CD14-positive monocyte (primary cell): ENCODE measurements at regions not wholly inside any gene's neighbourhood (a gene's known extent, or its start where the extent isn't known, plus 50 kb on each side); places are given as distances from the start of the nearest gene placed in this dataset.

Experiments used
- DNase-seq, 3 donors: peaks; one replicate each; pipeline ENCODE4 v3.0.0-alpha.2; 2011 to 2022
- H2AFZ ChIP-seq: 2 replicates; pipeline ENCODE4 v1.6.0; 2012; ENCODE audit warnings: mild to moderate bottlenecking, low read depth, low read length, inconsistent platforms; ENCODE audit not compliant: insufficient read depth, poor library complexity, severe bottlenecking
- H3K27ac ChIP-seq, 2 donors: 1 replicate in 1 of 2; 2 replicates in 1 of 2; pipeline ENCODE4 v1.5.1; 2012 to 2013; ENCODE audit warnings: low read length in 2 of 2, control low read depth in 1 of 2, inconsistent platforms in 1 of 2, low read depth in 1 of 2, mild to moderate bottlenecking in 1 of 2
- H3K27me3 ChIP-seq, 2 donors: one replicate each; pipeline versions ENCODE4 v1.6.0 to v1.6.1; 2011 to 2013; ENCODE audit warnings: low read length in 2 of 2; ENCODE audit not compliant: control insufficient read depth in 2 of 2, insufficient read depth in 2 of 2
- H3K36me3 ChIP-seq, 2 donors: replicated peaks in 1 of 2; 1 replicate in 1 of 2; 2 replicates in 1 of 2; pipeline versions ENCODE4 v1.5.1 to v1.6.1; 2012 to 2013; ENCODE audit warnings: low read length in 2 of 2, control low read depth in 1 of 2, inconsistent platforms in 1 of 2, mild to moderate bottlenecking in 1 of 2; ENCODE audit not compliant: insufficient read depth in 2 of 2, control insufficient read depth in 1 of 2
- H3K4me1 ChIP-seq, 2 donors: 1 replicate in 1 of 2; 2 replicates in 1 of 2; pipeline versions ENCODE4 v1.5.1 to v1.6.1; 2012 to 2013; ENCODE audit warnings: low read length in 2 of 2, control low read depth in 1 of 2, inconsistent platforms in 1 of 2, mild to moderate bottlenecking in 1 of 2, moderate library complexity in 1 of 2; ENCODE audit not compliant: insufficient read depth in 2 of 2, control insufficient read depth in 1 of 2
- H3K4me2 ChIP-seq: replicated peaks from 2 replicates; pipeline ENCODE3; 2012; ENCODE audit warnings: low read length, moderate library complexity, mild to moderate bottlenecking; ENCODE audit not compliant: poor library complexity, severe bottlenecking; ENCODE audit errors: extremely low read depth
- H3K4me3 ChIP-seq, 3 experiments: fragments of 200-600 bp in 1 of 3; sonication (generic) in 1 of 3; replicated peaks in 1 of 3; 1 replicate in 2 of 3; 2 replicates in 1 of 3; pipeline ENCODE4 v1.5.1; 2011 to 2013; ENCODE audit warnings: low read length in 3 of 3, mild to moderate bottlenecking in 3 of 3, control low read depth in 2 of 3, low read depth in 2 of 3, inconsistent platforms in 1 of 3, moderate library complexity in 1 of 3
- H3K79me2 ChIP-seq: 2 replicates; pipeline ENCODE4 v1.6.0; 2012; ENCODE audit warnings: mild to moderate bottlenecking, control low read depth, inconsistent platforms, low read length, moderate library complexity; ENCODE audit not compliant: insufficient read depth
- H3K9ac ChIP-seq: 2 replicates; pipeline ENCODE4 v1.6.0; 2017; ENCODE audit warnings: low read length, mild to moderate bottlenecking; ENCODE audit not compliant: insufficient read depth, poor library complexity, severe bottlenecking
- H3K9me3 ChIP-seq, 2 donors: replicated peaks in 1 of 2; 1 replicate in 1 of 2; 2 replicates in 1 of 2; pipeline versions ENCODE4 v1.5.1 to v1.6.1; 2012 to 2013; ENCODE audit warnings: low read length in 2 of 2, control low read depth in 1 of 2; ENCODE audit not compliant: control insufficient read depth in 1 of 2, insufficient read depth in 1 of 2
- H4K20me1 ChIP-seq: 2 replicates; pipeline ENCODE4 v1.6.0; 2012; ENCODE audit warnings: mild to moderate bottlenecking, low read length, control low read depth, moderate library complexity; ENCODE audit not compliant: insufficient read depth
- H3K27ac Mint-ChIP-seq, 7 donors: one replicate each; pipeline ENCODE4 v1.8.0; 2020; ENCODE audit warnings: mild to moderate bottlenecking in 7 of 7, mixed read lengths in 7 of 7, moderate library complexity in 6 of 7, inconsistent platforms in 2 of 7
- H3K27me3 Mint-ChIP-seq, 3 donors: one replicate each; pipeline ENCODE4 v1.8.0; 2021 to 2022; ENCODE audit warnings: low read depth in 3 of 3, mild to moderate bottlenecking in 3 of 3, mixed read lengths in 3 of 3, moderate library complexity in 3 of 3, inconsistent platforms in 1 of 3
- H3K36me3 Mint-ChIP-seq, 2 donors: one replicate each; pipeline ENCODE4 v1.8.0; 2020; ENCODE audit warnings: mixed read lengths in 2 of 2, inconsistent platforms in 1 of 2, mild to moderate bottlenecking in 1 of 2
- H3K4me1 Mint-ChIP-seq: one replicate; pipeline ENCODE4 v1.8.0; 2020; ENCODE audit warnings: mild to moderate bottlenecking, mixed read lengths
- H3K4me3 Mint-ChIP-seq, 2 donors: one replicate each; pipeline ENCODE4 v1.8.0; 2020; ENCODE audit warnings: mild to moderate bottlenecking in 2 of 2, mixed read lengths in 2 of 2, moderate library complexity in 1 of 2
- H3K9me3 Mint-ChIP-seq, 7 donors: one replicate each; pipeline ENCODE4 v1.8.0; 2020 to 2022; ENCODE audit warnings: mixed read lengths in 7 of 7, mild to moderate bottlenecking in 6 of 7, moderate library complexity in 6 of 7, inconsistent platforms in 2 of 7
- CTCF ChIP-seq: fragments of 200-600 bp; IDR thresholded peaks from one replicate; pipeline ENCODE4 v1.8.0; 2022; ENCODE audit warnings: antibody characterized with exemption, mild to moderate bottlenecking
- WGBS: methylation state at CpG from one replicate; pipeline ENCODE4 v1.1.5; 2013; ENCODE audit warnings: missing lambda C conversion rate; ENCODE audit not compliant: insufficient coverage; 5-methylcytosine and 5-hydroxymethylcytosine counted together
- intact Hi-C, 2 donors: fragments of 100-400 bp; cut with micrococcal nuclease; formaldehyde crosslinking; loops; one replicate each; pipeline versions ENCODE4 v1.15.0 to v1.15.1; 2023

- Histone ChIP-seq H3K9me3 (no peaks in the 10 kb centered on the region), H3K27ac (no peak overlapping the region), H3K79me2 (no peaks in the 10 kb centered on the region), H4K20me1 (no peaks in the 10 kb centered on the region), H3K9ac (no peak overlapping the region), H2AFZ (no peak overlapping the region), H3K4me2 (no peak overlapping the region), H3K4me3 (no peak overlapping the region), H3K36me3 (no peaks in the 10 kb centered on the region), H3K27me3 (no peaks in the 10 kb centered on the region), H3K4me1 (no peaks in the 10 kb centered on the region)
- TF ChIP-seq CTCF = no peak
- Mint-ChIP-seq H3K9me3 (peaks cover 0 to 10% (median 0%) of the 10 kb centered on the region in 7 donors), H3K36me3 (no peaks in the 10 kb centered on the region), H3K4me1 (no peaks in the 10 kb centered on the region), H3K27me3 (peaks cover 0 to 4% (median 3%) of the 10 kb centered on the region in 3 donors), H3K27ac (no peak overlapping the region), H3K4me3 (no peak overlapping the region)
- DNase-seq = no peak
- WGBS = 97% methylated on average over 3 of the region's 4 CpGs
- intact Hi-C loops = no loop called here
Observed at GRCh38 chr15:31156808-31157207, 55.3 kb upstream of the TRPM1 start.

- TF ChIP-seq CTCF = no peak
- no peak overlapping the region for H3K27ac Mint-ChIP-seq
- intact Hi-C loops = no loop called here
Observed at GRCh38 chr15:31157644-31158069, 56.1 kb upstream of the TRPM1 start.

More at GRCh38 chr15:31157644-31158069, 56.1 kb upstream of the TRPM1 start:
- Histone ChIP-seq H3K36me3 (no peaks in the 10 kb centered on the region), H2AFZ (no peak overlapping the region), H3K4me1 (no peaks in the 10 kb centered on the region), H3K9me3 (no peaks in the 10 kb centered on the region), H3K27me3 (no peaks in the 10 kb centered on the region), H4K20me1 (no peaks in the 10 kb centered on the region), H3K4me2 (no peak overlapping the region), H3K9ac (no peak overlapping the region), H3K79me2 (no peaks in the 10 kb centered on the region), H3K4me3 (no peak overlapping the region), H3K27ac (no peak overlapping the region)
- Mint-ChIP-seq H3K4me3 (no peak overlapping the region), H3K36me3 (no peaks in the 10 kb centered on the region), H3K27me3 (peaks cover 1 to 7% (median 7%) of the 10 kb centered on the region in 3 donors), H3K9me3 (peaks cover 0 to 5% (median 0%) of the 10 kb centered on the region in 7 donors), H3K4me1 (no peaks in the 10 kb centered on the region)
- DNase-seq = no peak
- WGBS = 95% methylated on average over 9 of the region's 10 CpGs
